ENCODE measurements at regions not wholly inside any gene's neighbourhood (a gene's known extent, or its start where the extent isn't known, plus 50 kb on each side); places are given as distances from the start of the nearest gene placed in this dataset.

DNA sequence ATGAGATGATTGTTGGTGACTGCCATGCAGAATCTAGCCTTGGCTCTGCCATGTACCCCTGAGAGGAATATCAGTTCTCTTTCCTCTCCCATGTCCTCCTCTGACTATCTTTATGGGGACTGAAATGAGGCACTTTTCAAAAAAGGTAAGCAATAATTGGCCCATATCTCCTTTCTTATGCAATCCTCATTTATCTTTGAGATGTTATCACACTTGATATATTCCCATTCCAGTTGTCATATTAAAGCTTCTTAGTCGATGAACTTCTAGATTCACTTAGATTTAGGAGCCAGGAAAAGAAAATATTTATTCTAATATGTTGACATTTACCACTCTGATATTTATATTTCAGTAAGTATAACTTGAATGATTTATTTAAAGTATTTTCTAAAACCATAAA, 55.3 kb upstream of the CXCL8 start:
- TF ChIP-seq, protein P1, sequence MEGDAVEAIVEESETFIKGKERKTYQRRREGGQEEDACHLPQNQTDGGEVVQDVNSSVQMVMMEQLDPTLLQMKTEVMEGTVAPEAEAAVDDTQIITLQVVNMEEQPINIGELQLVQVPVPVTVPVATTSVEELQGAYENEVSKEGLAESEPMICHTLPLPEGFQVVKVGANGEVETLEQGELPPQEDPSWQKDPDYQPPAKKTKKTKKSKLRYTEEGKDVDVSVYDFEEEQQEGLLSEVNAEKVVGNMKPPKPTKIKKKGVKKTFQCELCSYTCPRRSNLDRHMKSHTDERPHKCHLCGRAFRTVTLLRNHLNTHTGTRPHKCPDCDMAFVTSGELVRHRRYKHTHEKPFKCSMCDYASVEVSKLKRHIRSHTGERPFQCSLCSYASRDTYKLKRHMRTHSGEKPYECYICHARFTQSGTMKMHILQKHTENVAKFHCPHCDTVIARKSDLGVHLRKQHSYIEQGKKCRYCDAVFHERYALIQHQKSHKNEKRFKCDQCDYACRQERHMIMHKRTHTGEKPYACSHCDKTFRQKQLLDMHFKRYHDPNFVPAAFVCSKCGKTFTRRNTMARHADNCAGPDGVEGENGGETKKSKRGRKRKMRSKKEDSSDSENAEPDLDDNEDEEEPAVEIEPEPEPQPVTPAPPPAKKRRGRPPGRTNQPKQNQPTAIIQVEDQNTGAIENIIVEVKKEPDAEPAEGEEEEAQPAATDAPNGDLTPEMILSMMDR (IDR thresholded peaks at IDR 0.05) = no peak
- TF ChIP-seq POLR2A (IDR thresholded peaks at IDR 0.05; ENCODE audit: low read depth) = no peak

Measured in esophagus muscularis mucosa (tissue), 3 donors.